ENCODE measurements at regions not wholly inside any gene's neighbourhood (a gene's known extent, or its start where the extent isn't known, plus 50 kb on each side); places are given as distances from the start of the nearest gene placed in this dataset.

GRCh38 chr2:131754929-131755720 lies 227.4 kb downstream of the CCDC74A start:
- no peak for TF ChIP-seq POLR2AphosphoS5 (IDR thresholded peaks at IDR 0.05)
- no peak for TF ChIP-seq CTCF (IDR thresholded peaks at IDR 0.05)
- no peak for TF ChIP-seq POLR2A (IDR thresholded peaks at IDR 0.05)
- TF ChIP-seq EP300 (IDR thresholded peaks at IDR 0.05), result no peak
